ENCODE measurements at regions not wholly inside any gene's neighbourhood (a gene's known extent, or its start where the extent isn't known, plus 50 kb on each side); places are given as distances from the start of the nearest gene placed in this dataset.

GRCh38 chr13:108407495-108407894, 138.0 kb downstream of the TNFSF13B start:
- no peak overlapping the region for H2BK12ac ChIP-seq (ENCODE audit: insufficient read length, low read depth, low read length)
- no peaks in the 10 kb centered on the region for H3K23me2 ChIP-seq (ENCODE audit: insufficient read length, low read depth, low read length, poor library complexity, severe bottlenecking)
- no peak overlapping the region for H2BK120ac ChIP-seq (ENCODE audit: low read depth, low read length, poor library complexity, severe bottlenecking)
- H4K5ac ChIP-seq (ENCODE audit: insufficient read length, low read depth, low read length) = no peak overlapping the region
- no peaks in the 10 kb centered on the region for H3K27me3 ChIP-seq (ENCODE audit: insufficient read depth, low read length)
- WGBS (ENCODE audit: extremely low coverage, insufficient read length, low lambda C conversion rate) = no CpG with 5 or more reads among the region's 2 CpGs
- no peak overlapping the region for H3K4ac ChIP-seq (ENCODE audit: low read depth, low read length)
- no peak overlapping the region for H2BK5ac ChIP-seq (ENCODE audit: insufficient read length, low read length)
- no peak overlapping the region for H2BK15ac ChIP-seq (ENCODE audit: low read depth, low read length)
- Mint-ChIP-seq H3K9me3 (peaks cover 0 to 4% of the 10 kb centered on the region in 2 experiments; a peak in 3 of 5 replicates), H3K4me3 (no peak overlapping the region), H3K27me3 (ENCODE audit: low read depth) (no peaks in the 10 kb centered on the region; the same call in 1 of the 2 replicates), H3K4me1 (peaks cover 10 to 13% of the 10 kb centered on the region in 2 experiments), H3K36me3 (ENCODE audit: insufficient read depth in 1 of 3, low read depth in 3 of 3) (no peaks in the 10 kb centered on the region; a peak in 1 of 7 replicates), H3K27ac (no peak overlapping the region)
- H4K8ac ChIP-seq (replicated peaks; ENCODE audit: insufficient read length, low read depth, low read length) = no peak overlapping the region
- no peaks in the 10 kb centered on the region for H4K20me1 ChIP-seq (ENCODE audit: control insufficient read depth, insufficient read depth, insufficient read length)
- no peak overlapping the region for H2BK20ac ChIP-seq (ENCODE audit: low read depth, low read length, poor library complexity, severe bottlenecking)
- no peak overlapping the region for H2AK5ac ChIP-seq (ENCODE audit: insufficient read length, low read length)
- H4K91ac ChIP-seq (ENCODE audit: insufficient read length, low read depth, low read length) = no peak overlapping the region
- H2AFZ ChIP-seq (ENCODE audit: low read length) = no peak overlapping the region
- H3K14ac ChIP-seq (ENCODE audit: insufficient read depth, low read length) = no peak overlapping the region
- H3K4me2 ChIP-seq (ENCODE audit: insufficient read depth, insufficient read length, low read length) = no peak overlapping the region
- H3K79me1 ChIP-seq (ENCODE audit: insufficient read depth, low read depth, low read length, poor library complexity, severe bottlenecking) = no peaks in the 10 kb centered on the region
- H3K56ac ChIP-seq (ENCODE audit: insufficient read length, low read depth, low read length) = no peak overlapping the region
- no peak overlapping the region for H3K23ac ChIP-seq (ENCODE audit: insufficient read length, low read depth, low read length)
- DNase-seq = no peak
- H3K9me3 ChIP-seq (ENCODE audit: control insufficient read depth, low read depth, low read length) = no peaks in the 10 kb centered on the region
- no peak overlapping the region for H3K27ac ChIP-seq (ENCODE audit: insufficient read length, low read depth, low read length)
- 0 out of 2 replicates have a peak, but pooled peaks cover 2% of the 10 kb centered on the region for H3K4me1 ChIP-seq (ENCODE audit: insufficient read depth, low read length)
- TF ChIP-seq, protein P1, sequence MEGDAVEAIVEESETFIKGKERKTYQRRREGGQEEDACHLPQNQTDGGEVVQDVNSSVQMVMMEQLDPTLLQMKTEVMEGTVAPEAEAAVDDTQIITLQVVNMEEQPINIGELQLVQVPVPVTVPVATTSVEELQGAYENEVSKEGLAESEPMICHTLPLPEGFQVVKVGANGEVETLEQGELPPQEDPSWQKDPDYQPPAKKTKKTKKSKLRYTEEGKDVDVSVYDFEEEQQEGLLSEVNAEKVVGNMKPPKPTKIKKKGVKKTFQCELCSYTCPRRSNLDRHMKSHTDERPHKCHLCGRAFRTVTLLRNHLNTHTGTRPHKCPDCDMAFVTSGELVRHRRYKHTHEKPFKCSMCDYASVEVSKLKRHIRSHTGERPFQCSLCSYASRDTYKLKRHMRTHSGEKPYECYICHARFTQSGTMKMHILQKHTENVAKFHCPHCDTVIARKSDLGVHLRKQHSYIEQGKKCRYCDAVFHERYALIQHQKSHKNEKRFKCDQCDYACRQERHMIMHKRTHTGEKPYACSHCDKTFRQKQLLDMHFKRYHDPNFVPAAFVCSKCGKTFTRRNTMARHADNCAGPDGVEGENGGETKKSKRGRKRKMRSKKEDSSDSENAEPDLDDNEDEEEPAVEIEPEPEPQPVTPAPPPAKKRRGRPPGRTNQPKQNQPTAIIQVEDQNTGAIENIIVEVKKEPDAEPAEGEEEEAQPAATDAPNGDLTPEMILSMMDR (conservative IDR thresholded peaks at IDR 0.05) = no peak
- H3T11ph ChIP-seq (ENCODE audit: low read length) = no peak overlapping the region
- no peaks in the 10 kb centered on the region for H3K79me2 ChIP-seq (ENCODE audit: insufficient read depth, low read length)
- no peak overlapping the region for H3K9ac ChIP-seq (ENCODE audit: extremely low read depth, insufficient read length, low read length)
- no peak overlapping the region for H3K18ac ChIP-seq (ENCODE audit: insufficient read length, low read depth, low read length)
